GM12878 (cell line): ENCODE measurements at regions not wholly inside any gene's neighbourhood (a gene's known extent, or its start where the extent isn't known, plus 50 kb on each side); places are given as distances from the start of the nearest gene placed in this dataset.

ENCODE experiments used
- CTCF ChIP-seq, 3 experiments: IDR thresholded peaks in 2 of 3; conservative IDR thresholded peaks in 1 of 3; 2 replicates each; pipeline ENCODE4 v1.5.1; 2011; ENCODE audit warnings: low read depth in 3 of 3, low read length in 3 of 3, mild to moderate bottlenecking in 3 of 3, control low read depth in 2 of 3, moderate library complexity in 2 of 3, inconsistent platforms in 1 of 3, mixed read lengths in 1 of 3; ENCODE audit not compliant: control insufficient read depth in 2 of 3, insufficient read depth in 1 of 3; ENCODE audit errors: extremely low read depth in 1 of 3
- EP300 ChIP-seq, 2 experiments: fragments of 150-350 bp in 1 of 2; IDR thresholded peaks; 2 replicates each; pipeline ENCODE4 v1.6.1; 2011 to 2012; ENCODE audit warnings: low read depth in 2 of 2, low read length in 2 of 2, borderline replicate concordance in 1 of 2, improper control_type of control experiment in 1 of 2, inconsistent platforms in 1 of 2; ENCODE audit not compliant: control insufficient read depth in 1 of 2
- EZH2 ChIP-seq: IDR thresholded peaks from 2 replicates; pipeline ENCODE4 v1.6.1; 2012; ENCODE audit warnings: low read depth, mild to moderate bottlenecking, control low read depth, inconsistent platforms, low read length, borderline replicate concordance; ENCODE audit not compliant: control insufficient read depth
- FOXK2 ChIP-seq: fragments of 450-650 bp; IDR thresholded peaks from 2 replicates; pipeline ENCODE4 v1.6.1; 2017; ENCODE audit warnings: mild to moderate bottlenecking, moderate library complexity
- NR2F1 ChIP-seq: fragments of 450-650 bp; conservative IDR thresholded peaks from 2 replicates; pipeline ENCODE4 v1.6.1; 2017; ENCODE audit warnings: mild to moderate bottlenecking

DNA sequence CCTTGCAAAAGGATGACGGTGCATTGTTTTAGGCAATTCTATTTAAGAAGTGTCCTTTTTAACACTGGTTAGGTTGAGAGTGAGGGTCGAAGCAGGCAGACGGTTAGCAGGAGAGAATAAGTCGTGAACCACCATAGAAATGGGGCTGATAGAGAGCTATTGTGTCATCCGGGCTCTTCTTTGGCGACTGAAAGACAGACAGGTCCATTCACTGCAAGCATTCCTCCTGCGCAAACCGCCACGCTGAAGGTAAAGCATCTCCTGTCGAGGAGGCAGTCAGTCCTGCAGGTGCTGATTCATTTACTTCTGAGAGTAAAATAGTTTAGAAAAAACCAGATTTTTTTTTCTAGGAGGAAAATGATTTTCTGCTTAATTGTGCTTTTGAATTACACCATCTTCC lies 1002.8 kb upstream of the NR2F2 start:
- TF ChIP-seq FOXK2 (no peak), NR2F1 (no peak), CTCF (IDR thresholded peaks at IDR 0.05 in 2 of 3, conservative IDR thresholded peaks at IDR 0.05 in 1 of 3; ENCODE audit: control insufficient read depth in 2 of 3, extremely low read depth in 1 of 3, insufficient read depth in 1 of 3, low read depth in 3 of 3, low read length in 3 of 3) (no peak), EP300 (IDR thresholded peaks at IDR 0.05; ENCODE audit: borderline replicate concordance in 1 of 2, control insufficient read depth in 1 of 2, low read depth in 2 of 2, low read length in 2 of 2) (no peak), EZH2 (no peak)
